Heart left ventricle (tissue), 16 donors: ENCODE measurements at regions not wholly inside any gene's neighbourhood (a gene's known extent, or its start where the extent isn't known, plus 50 kb on each side); places are given as distances from the start of the nearest gene placed in this dataset.
"Not testable (repeated sequence)": the region's sequence is repeated elsewhere in the genome, so short reads cannot be mapped to it uniquely, and the experiment has no call there.

Experiments used
- ATAC-seq, 4 donors: fragments of 200-7000 bp; cut with Tn5 transposase; one replicate each; pipeline ENCODE4 v1.9.1; 2020 to 2022; ENCODE audit warnings: moderate library complexity in 4 of 4, mild to moderate bottlenecking in 3 of 4, moderate number of reproducible peaks in 1 of 4
- DNase-seq, 5 donors: peaks; one replicate each; pipeline ENCODE4 v3.0.0-alpha.2; 2020
- H3K27ac ChIP-seq, 12 donors: fragments of 200-600 bp; sonication (generic) in 4 of 12; one replicate each; pipeline versions ENCODE4 v1.5.0 to v1.8.0; 2016 to 2022; ENCODE audit warnings: mild to moderate bottlenecking in 2 of 12
- H3K27me3 ChIP-seq, 9 donors: fragments of 200-600 bp; sonication (generic) in 2 of 9; one replicate each; pipeline versions ENCODE4 v1.5.1 to v1.8.0; 2016 to 2022; ENCODE audit warnings: mild to moderate bottlenecking in 3 of 9
- H3K36me3 ChIP-seq, 9 donors: fragments of 200-600 bp; sonication (generic) in 2 of 9; one replicate each; pipeline versions ENCODE4 v1.5.0 to v1.8.0; 2018 to 2022; ENCODE audit warnings: mild to moderate bottlenecking in 2 of 9
- H3K4me1 ChIP-seq, 12 donors: fragments of 200-600 bp; sonication (generic) in 4 of 12; one replicate each; pipeline versions ENCODE4 v1.5.0 to v1.8.0; 2016 to 2022; ENCODE audit warnings: mild to moderate bottlenecking in 3 of 12
- H3K4me3 ChIP-seq, 12 donors: fragments of 200-600 bp; sonication (generic) in 4 of 12; one replicate each; pipeline versions ENCODE4 v1.5.0 to v1.8.0; 2017 to 2022; ENCODE audit warnings: mild to moderate bottlenecking in 9 of 12, moderate library complexity in 4 of 12
- H3K9me3 ChIP-seq, 12 donors: fragments of 200-600 bp; sonication (generic) in 4 of 12; one replicate each; pipeline versions ENCODE4 v1.5.0 to v1.8.0; 2016 to 2022; ENCODE audit warnings: mild to moderate bottlenecking in 1 of 12
- POLR2A ChIP-seq, 2 donors: fragments of 450-650 bp; IDR thresholded peaks; one replicate each; pipeline ENCODE4 v1.6.1; 2017; ENCODE audit warnings: antibody characterized with exemption in 2 of 2, mild to moderate bottlenecking in 2 of 2, moderate library complexity in 2 of 2
- WGBS, 4 donors: extraction: QIAGEN DNeasy Blood & Tissue Kit in 2 of 4; methylation state at CpG; one replicate each; pipeline versions ENCODE4 v1.1.5 to v1.1.7; 2013 to 2018; 5-methylcytosine and 5-hydroxymethylcytosine counted together
- intact Hi-C, 10 donors: fragments of 100-400 bp; cut with DNase I; formaldehyde crosslinking; loops; one replicate each; pipeline versions ENCODE4 v1.11.1 to v1.14.2; 2022
- TF ChIP-seq, protein P1 (sequence below), 12 donors: fragments of 200-600 bp; sonication (generic) in 4 of 12; IDR thresholded peaks; one replicate each; pipeline versions ENCODE4 v1.5.0 to v1.8.0; 2018 to 2022; ENCODE audit warnings: antibody characterized with exemption in 12 of 12, mild to moderate bottlenecking in 5 of 12
- donor health status: ischemic (EF 13 %, LVEDD 7.1; RV severe dilation, severe dysfunction).
- donor health status: healthy with polysubstance abuse.
- donor health status: DM: no; HTN: yes; CAD: no.
- donor health status: DM: no; HTN: no; CAD: no.
- donor health status: ischemic (EF 25% LVEDD 6.9; RV normal size, moderate dysfunction).
- donor health status: ischemic (EF 25% LVEDD 5.7; RV mildly dilated, moderate dysfunction).
- donor health status: healthy.
- donor health status: DM: yes; HTN: yes; CAD: no.
- donor health status: ischemic (EF 35%, LVEDD 5.7; RV mildly dilated, moderate dysfunction).
- donor health status: nonischemic (EF 11% LVEDD 7.7; RV severe dilation, severe dysfunction).
- donor health status: DM: yes; HTN: yes; CAD: no.
- donor health status: PGD.
- donor health status: ischemic (EF 29% LVEDD 5.4; RV normal size, mild dysfunction).
- donor health status: nonischemic (EF 23%, LVEDD 6.1; RV moderate dilation, normal function).

DNA sequence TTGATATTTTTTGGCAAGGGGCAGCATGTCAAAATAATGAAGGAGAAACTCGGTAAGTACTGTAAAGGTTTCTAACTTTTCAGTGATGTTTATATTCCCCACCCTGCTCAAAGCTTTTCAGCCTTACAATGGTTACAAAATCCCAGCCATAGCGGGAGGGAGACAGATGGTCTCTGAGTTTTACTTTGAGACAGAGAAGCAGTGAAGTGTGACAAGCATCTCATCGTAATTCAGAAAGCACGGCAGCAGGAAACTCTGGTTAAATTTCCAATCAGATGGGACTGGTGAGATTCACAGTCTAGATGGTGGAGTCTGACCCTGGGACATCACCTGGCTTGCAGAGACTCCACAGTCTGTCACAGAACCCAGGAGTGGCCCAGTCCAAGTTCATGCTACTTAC is 448.0 kb upstream of the AMELY start:
- WGBS, 4 donors, result 81 to 84% methylated on average over 4 of the region's 4 CpGs; no CpG with 5 or more reads in 2 of the 4 donors
- TF ChIP-seq, protein P1, sequence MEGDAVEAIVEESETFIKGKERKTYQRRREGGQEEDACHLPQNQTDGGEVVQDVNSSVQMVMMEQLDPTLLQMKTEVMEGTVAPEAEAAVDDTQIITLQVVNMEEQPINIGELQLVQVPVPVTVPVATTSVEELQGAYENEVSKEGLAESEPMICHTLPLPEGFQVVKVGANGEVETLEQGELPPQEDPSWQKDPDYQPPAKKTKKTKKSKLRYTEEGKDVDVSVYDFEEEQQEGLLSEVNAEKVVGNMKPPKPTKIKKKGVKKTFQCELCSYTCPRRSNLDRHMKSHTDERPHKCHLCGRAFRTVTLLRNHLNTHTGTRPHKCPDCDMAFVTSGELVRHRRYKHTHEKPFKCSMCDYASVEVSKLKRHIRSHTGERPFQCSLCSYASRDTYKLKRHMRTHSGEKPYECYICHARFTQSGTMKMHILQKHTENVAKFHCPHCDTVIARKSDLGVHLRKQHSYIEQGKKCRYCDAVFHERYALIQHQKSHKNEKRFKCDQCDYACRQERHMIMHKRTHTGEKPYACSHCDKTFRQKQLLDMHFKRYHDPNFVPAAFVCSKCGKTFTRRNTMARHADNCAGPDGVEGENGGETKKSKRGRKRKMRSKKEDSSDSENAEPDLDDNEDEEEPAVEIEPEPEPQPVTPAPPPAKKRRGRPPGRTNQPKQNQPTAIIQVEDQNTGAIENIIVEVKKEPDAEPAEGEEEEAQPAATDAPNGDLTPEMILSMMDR (IDR thresholded peaks at IDR 0.05), result no peak
- TF ChIP-seq POLR2A (IDR thresholded peaks at IDR 0.05), result no peak
- Histone ChIP-seq H3K9me3 (no peaks in the 10 kb centered on the region), H3K4me3 (no peak overlapping the region), H3K36me3 (peaks cover 0 to 53% (median 0%) of the 10 kb centered on the region in 9 donors), H3K27me3 (no peaks in the 10 kb centered on the region), H3K4me1 (peaks cover 0 to 5% (median 0%) of the 10 kb centered on the region in 12 donors), H3K27ac (no peak overlapping the region)
- intact Hi-C loops, result no loop called here
- DNase-seq (no peak), ATAC-seq (no peak)

DNA sequence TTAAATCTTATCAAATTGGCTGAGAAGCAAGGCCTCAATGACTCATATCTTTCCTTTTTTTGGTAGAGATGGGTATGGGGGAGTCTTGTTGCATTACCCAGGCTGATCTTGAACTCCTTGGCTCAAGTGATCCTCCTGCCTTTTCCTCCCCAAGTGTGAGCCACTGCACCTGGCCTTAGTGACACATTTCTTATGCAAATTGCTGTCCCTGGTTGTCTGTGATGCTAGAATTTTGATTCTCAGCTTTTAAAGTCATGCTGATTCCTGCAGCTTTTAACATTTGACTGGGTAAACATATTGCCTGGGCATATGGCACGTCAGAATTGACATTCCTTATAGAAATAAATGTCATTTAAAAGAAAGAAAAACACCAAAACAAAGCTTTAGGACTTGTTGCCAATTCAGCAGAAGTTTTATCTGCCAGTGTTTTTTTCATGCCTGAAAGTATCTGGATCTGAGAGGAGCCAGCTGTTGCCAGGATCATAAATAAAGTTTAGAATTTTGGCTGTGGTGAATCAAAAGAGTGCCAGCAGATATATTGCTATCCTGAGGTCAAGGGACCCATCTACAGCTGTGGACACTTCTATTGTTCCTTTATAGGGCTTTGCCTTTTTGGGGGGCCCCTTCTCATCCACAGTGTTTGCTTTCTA is 446.7 kb upstream of the AMELY start:
- H3K4me1 ChIP-seq, result peaks cover 0 to 5% (median 0%) of the 10 kb centered on the region in 12 donors
- no peaks in the 10 kb centered on the region for H3K9me3 ChIP-seq
- WGBS, 4 donors, result 35 to 36% methylated on average over 1 of the region's 1 CpG; no CpG with 5 or more reads in 2 of the 4 donors
- TF ChIP-seq POLR2A (IDR thresholded peaks at IDR 0.05), result no peak
- TF ChIP-seq, protein P1 (IDR thresholded peaks at IDR 0.05), result no peak
- no peaks in the 10 kb centered on the region for H3K27me3 ChIP-seq
- ATAC-seq (no peak), DNase-seq (no peak)
- peaks cover 0 to 57% (median 0%) of the 10 kb centered on the region in 9 donors for H3K36me3 ChIP-seq
- H3K4me3 ChIP-seq, result no peak overlapping the region
- no peak overlapping the region for H3K27ac ChIP-seq
- intact Hi-C loops, result no loop called here

- H3K4me3 ChIP-seq, H3K27me3 ChIP-seq, intact Hi-C loops, ATAC-seq, H3K9me3 ChIP-seq, H3K27ac ChIP-seq, H3K4me1 ChIP-seq, DNase-seq: not testable (repeated sequence)
- 86 to 91% methylated on average over 6 of the region's 6 CpGs; no CpG with 5 or more reads in 2 of the 4 donors for WGBS, 4 donors
- peaks cover 0 to 65% (median 0%) of the 10 kb centered on the region in 9 donors for H3K36me3 ChIP-seq
These were observed 444.3 kb upstream of the AMELY start for GRCh38 chrY:7355891-7356290.

DNA sequence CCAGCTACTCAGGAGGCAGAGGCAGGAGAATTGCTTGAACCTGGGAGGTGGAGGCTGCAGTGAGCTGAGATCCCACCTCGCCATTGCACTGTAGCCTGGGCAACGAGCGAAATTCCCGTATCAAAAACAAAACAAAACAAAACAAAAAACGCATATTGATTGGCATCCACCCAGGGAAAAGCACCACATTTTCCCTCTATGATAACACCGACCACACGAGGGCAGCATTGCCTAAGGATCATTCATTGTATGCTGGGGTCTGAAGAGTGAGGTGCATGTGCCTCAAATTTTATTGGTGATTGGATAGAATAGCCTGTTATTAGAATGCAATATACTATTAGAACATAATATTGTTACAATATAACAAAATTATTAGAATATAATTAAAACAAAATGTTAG is 433.1 kb upstream of the AMELY start:
- 11 to 21% methylated on average over 7 of the region's 7 CpGs; no CpG with 5 or more reads in 2 of the 4 donors for WGBS, 4 donors
- ATAC-seq, result no peak

More for the DNA sequence above, 433.1 kb upstream of the AMELY start:
- no peak overlapping the region for H3K4me3 ChIP-seq
- DNase-seq, result peak in 2 of 5 donors; percentile 17 to 29
- intact Hi-C loops, result loop anchor here in 5 of 10 donors (5.0 to 10.0 kb wide), 4 partner anchors 67 to 470 kb away; no protein-coding TSS in a partner anchor
- H3K27ac ChIP-seq, result peak overlapping the region in 4 of 12 donors; percentile 22 to 77 (median 32)
- peaks cover 0 to 12% (median 0%) of the 10 kb centered on the region in 9 donors for H3K36me3 ChIP-seq
- H3K4me1 ChIP-seq, result peaks cover 0 to 8% (median 0%) of the 10 kb centered on the region in 12 donors
- H3K27me3 ChIP-seq, result no peaks in the 10 kb centered on the region
- TF ChIP-seq, protein P1 (IDR thresholded peaks at IDR 0.05), result peak in 8 of 12 donors; percentile 40 to 71 (median 60)
- TF ChIP-seq POLR2A (IDR thresholded peaks at IDR 0.05), result no peak
- H3K9me3 ChIP-seq, result no peaks in the 10 kb centered on the region
